ENCODE measurements at regions not wholly inside any gene's neighbourhood (a gene's known extent, or its start where the extent isn't known, plus 50 kb on each side); places are given as distances from the start of the nearest gene placed in this dataset.

GRCh38 chr18:38900031-38900430, 1334.4 kb upstream of the CELF4 start:
- TF ChIP-seq POLR2A (IDR thresholded peaks at IDR 0.05; ENCODE audit: extremely low read depth, insufficient read length) = no peak
- no peak for TF ChIP-seq CTCF (IDR thresholded peaks at IDR 0.05; ENCODE audit: low read depth, low read length)
